Type B pancreatic cell (in vitro differentiated cells): ENCODE measurements at regions not wholly inside any gene's neighbourhood (a gene's known extent, or its start where the extent isn't known, plus 50 kb on each side); places are given as distances from the start of the nearest gene placed in this dataset.

Experiments used
- DNase-seq: peaks from one replicate; pipeline ENCODE4 v3.0.0; 2021; ENCODE audit warnings: mixed read lengths; ENCODE audit not compliant: unreplicated experiment; ENCODE audit errors: extremely low spot score
- H3K27ac Mint-ChIP-seq: 2 replicates; pipeline ENCODE4 v1.8.0; 2021; ENCODE audit warnings: mild to moderate bottlenecking, mixed read lengths
- H3K27me3 Mint-ChIP-seq: 2 replicates; pipeline ENCODE4 v1.8.0; 2021; ENCODE audit warnings: mixed read lengths
- H3K36me3 Mint-ChIP-seq: 2 replicates; pipeline ENCODE4 v1.8.0; 2021; ENCODE audit warnings: mixed read lengths
- H3K4me1 Mint-ChIP-seq: one replicate; pipeline ENCODE4 v1.8.0; 2021; ENCODE audit warnings: mixed read lengths; ENCODE audit not compliant: unreplicated experiment
- H3K4me3 Mint-ChIP-seq: 2 replicates; pipeline ENCODE4 v1.8.0; 2021; ENCODE audit warnings: mild to moderate bottlenecking, mixed read lengths
- H3K9me3 Mint-ChIP-seq: 2 replicates; pipeline ENCODE4 v1.8.0; 2021; ENCODE audit warnings: mixed read lengths
- TF ChIP-seq, protein P1 (sequence below): fragments of 200-600 bp; sonication (generic); conservative IDR thresholded peaks from 2 replicates; pipeline ENCODE4 v1.5.0; 2021; ENCODE audit warnings: antibody characterized with exemption, mild to moderate bottlenecking

DNA sequence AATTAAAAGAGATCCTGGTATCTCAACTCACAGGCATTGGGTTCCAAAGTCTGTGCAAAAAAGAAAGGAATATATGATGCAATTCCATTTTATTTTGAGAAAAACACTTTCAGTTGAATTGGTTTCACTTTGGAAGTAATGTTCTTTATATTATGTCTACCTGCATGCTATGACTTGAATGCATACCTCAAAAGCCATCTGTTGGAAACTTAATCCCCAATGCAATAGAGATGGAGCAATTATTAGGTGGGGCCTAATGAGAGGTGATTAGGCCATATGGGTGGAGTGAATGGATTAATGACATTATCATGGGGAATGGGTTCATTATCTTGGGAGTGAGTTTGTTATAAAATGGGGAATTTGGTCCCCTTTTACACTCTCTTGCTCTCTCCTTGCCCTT is 293.3 kb downstream of the CSNK1G3 start:
- no peak overlapping the region for H3K27ac Mint-ChIP-seq
- H3K4me1 Mint-ChIP-seq = peaks cover 34% of the 10 kb centered on the region
- peaks cover 47% of the 10 kb centered on the region for H3K27me3 Mint-ChIP-seq
- no peaks in the 10 kb centered on the region for H3K36me3 Mint-ChIP-seq
- peaks cover 5% of the 10 kb centered on the region for H3K9me3 Mint-ChIP-seq
- TF ChIP-seq, protein P1, sequence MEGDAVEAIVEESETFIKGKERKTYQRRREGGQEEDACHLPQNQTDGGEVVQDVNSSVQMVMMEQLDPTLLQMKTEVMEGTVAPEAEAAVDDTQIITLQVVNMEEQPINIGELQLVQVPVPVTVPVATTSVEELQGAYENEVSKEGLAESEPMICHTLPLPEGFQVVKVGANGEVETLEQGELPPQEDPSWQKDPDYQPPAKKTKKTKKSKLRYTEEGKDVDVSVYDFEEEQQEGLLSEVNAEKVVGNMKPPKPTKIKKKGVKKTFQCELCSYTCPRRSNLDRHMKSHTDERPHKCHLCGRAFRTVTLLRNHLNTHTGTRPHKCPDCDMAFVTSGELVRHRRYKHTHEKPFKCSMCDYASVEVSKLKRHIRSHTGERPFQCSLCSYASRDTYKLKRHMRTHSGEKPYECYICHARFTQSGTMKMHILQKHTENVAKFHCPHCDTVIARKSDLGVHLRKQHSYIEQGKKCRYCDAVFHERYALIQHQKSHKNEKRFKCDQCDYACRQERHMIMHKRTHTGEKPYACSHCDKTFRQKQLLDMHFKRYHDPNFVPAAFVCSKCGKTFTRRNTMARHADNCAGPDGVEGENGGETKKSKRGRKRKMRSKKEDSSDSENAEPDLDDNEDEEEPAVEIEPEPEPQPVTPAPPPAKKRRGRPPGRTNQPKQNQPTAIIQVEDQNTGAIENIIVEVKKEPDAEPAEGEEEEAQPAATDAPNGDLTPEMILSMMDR = no peak
- H3K4me3 Mint-ChIP-seq = no peak overlapping the region
- DNase-seq = no peak

DNA sequence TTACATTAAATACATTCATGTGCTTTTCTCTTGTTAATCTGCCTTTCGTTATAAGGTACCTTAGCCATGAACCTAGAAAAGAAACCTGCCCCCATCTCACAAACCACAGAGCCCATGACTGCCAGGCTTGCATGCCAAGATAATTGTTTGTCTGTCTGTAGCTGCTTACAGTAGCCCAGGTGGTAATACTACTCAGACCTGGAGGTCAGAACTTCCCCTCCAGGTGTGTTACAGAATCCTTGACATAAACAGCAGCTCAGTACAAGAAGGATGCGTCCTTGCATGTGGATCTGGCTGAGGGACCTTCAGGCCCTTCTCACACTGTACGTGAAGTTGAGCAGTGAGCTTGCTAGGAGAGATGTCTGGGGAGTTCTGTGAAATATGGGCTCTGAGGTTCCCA is 291.4 kb downstream of the CSNK1G3 start:
- peaks cover 18% of the 10 kb centered on the region for H3K4me1 Mint-ChIP-seq
- H3K27ac Mint-ChIP-seq = no peak overlapping the region
- H3K9me3 Mint-ChIP-seq = peaks cover 5% of the 10 kb centered on the region
- peaks cover 56% of the 10 kb centered on the region for H3K27me3 Mint-ChIP-seq
- no peak overlapping the region for H3K4me3 Mint-ChIP-seq
- no peaks in the 10 kb centered on the region for H3K36me3 Mint-ChIP-seq
- TF ChIP-seq, protein P1 = no peak
- no peak for DNase-seq

DNA sequence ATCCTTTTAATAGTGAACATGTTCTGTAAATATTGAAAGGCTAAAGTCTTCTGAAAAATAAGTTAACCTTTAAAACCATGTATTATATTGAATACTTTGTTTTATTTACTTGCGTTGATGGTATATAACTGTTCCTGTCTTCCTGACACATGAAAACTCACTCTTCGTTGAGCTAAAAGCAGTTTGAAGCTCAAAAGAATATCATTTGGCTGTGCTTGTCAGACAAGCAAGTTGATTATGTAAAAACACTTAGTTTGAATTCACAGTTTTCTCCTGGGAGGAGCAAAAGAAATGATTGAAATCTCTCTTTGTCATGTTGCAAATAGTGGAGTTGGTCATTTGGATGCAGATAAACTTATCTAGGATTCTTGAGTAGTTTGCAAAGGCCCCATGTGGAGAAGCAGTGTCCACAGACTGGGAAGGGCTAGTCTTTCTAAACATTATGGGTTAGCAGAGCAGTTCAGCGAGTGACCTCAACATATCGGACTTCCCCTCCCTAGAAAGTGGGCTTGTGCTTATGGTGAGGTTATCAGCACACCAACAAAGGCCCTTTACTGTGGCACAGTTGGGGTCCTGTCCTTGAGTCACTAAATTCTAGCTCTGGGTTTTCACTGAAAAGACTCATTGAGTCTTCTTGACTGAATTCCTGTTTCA is 290.4 kb downstream of the CSNK1G3 start:
- DNase-seq = no peak
- peaks cover 57% of the 10 kb centered on the region for H3K27me3 Mint-ChIP-seq
- H3K4me3 Mint-ChIP-seq = no peak overlapping the region
- H3K36me3 Mint-ChIP-seq = no peaks in the 10 kb centered on the region
- H3K27ac Mint-ChIP-seq = no peak overlapping the region
- H3K9me3 Mint-ChIP-seq = peaks cover 5% of the 10 kb centered on the region
- H3K4me1 Mint-ChIP-seq = peaks cover 12% of the 10 kb centered on the region
- TF ChIP-seq, protein P1 = no peak

DNA sequence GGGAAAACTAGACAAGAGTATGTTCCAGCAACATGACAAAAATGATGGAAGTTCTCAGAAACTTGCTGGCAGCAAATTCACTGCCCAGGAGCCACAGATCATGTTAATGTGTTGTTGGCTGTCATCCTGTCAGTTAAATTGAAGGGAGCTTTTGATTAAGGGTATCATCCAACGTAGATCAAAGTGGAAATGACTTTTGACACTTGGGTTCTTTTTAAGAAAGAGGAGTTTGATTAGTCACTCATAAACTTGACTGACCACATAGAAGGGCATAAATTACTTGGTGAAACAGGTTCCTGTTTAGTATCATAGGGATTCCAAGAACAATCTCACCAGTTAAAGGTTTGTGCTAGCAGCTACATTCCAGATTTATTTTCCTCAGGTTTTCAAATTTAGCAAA is 288.7 kb downstream of the CSNK1G3 start:
- DNase-seq = no peak
- H3K4me3 Mint-ChIP-seq = no peak overlapping the region
- H3K36me3 Mint-ChIP-seq = no peaks in the 10 kb centered on the region
- TF ChIP-seq, protein P1 = no peak
- H3K27me3 Mint-ChIP-seq = peaks cover 64% of the 10 kb centered on the region
- no peaks in the 10 kb centered on the region for H3K4me1 Mint-ChIP-seq
- H3K27ac Mint-ChIP-seq = no peak overlapping the region
- H3K9me3 Mint-ChIP-seq = peaks cover 10% of the 10 kb centered on the region

DNA sequence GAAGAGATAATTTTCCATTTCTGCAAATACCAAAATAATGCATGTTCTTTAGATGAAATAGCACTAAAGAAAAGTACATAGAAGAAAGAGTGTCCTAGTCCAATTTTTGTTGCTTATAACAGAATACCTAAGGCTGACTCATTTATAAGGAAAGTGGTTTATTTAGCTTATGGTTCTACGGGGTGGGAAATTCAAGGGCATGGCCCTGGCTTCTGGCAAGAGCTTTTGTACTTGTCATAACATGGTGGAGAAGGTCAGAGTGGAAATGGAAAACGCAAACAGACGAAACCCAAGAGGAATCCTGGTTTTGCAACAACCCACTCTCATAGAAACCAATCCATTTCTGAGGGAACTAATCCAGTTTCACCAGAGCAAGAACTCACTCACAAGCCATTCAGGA is 283.7 kb downstream of the CSNK1G3 start:
- Mint-ChIP-seq H3K4me1 (no peaks in the 10 kb centered on the region), H3K27me3 (peaks cover 49% of the 10 kb centered on the region)

More for the DNA sequence above, 283.7 kb downstream of the CSNK1G3 start:
- TF ChIP-seq, protein P1 = no peak
- Mint-ChIP-seq H3K4me3 (no peak overlapping the region), H3K36me3 (no peaks in the 10 kb centered on the region), H3K9me3 (peaks cover 9% of the 10 kb centered on the region), H3K27ac (no peak overlapping the region)
- no peak for DNase-seq
